Stimulated activated effector memory CD8-positive, alpha-beta T cell treated with anti-CD3 and anti-CD28 coated beads, Interleukin-12 subunit alpha, Interleukin-12 subunit beta, amount 100 ng/mL, for 72 hours (primary cell): ENCODE measurements at regions not wholly inside any gene's neighbourhood (a gene's known extent, or its start where the extent isn't known, plus 50 kb on each side); places are given as distances from the start of the nearest gene placed in this dataset.
"Not testable (repeated sequence)": the region's sequence is repeated elsewhere in the genome, so short reads cannot be mapped to it uniquely, and the experiment has no call there.

Experiments used
- ATAC-seq: fragments of 150-1000 bp; cut with Tn5 transposase; 2 replicates; pipeline ENCODE4 v1.10.0; 2021
- DNase-seq, 2 donors: peaks; one replicate each; pipeline ENCODE4 v3.0.0; 2021 to 2022; ENCODE audit warnings: low spot score in 2 of 2
- H3K27ac Mint-ChIP-seq: one replicate; pipeline ENCODE4 v1.8.0; 2022; ENCODE audit warnings: mild to moderate bottlenecking, mixed read lengths
- H3K36me3 Mint-ChIP-seq: one replicate; pipeline ENCODE4 v1.8.0; 2022; ENCODE audit warnings: mild to moderate bottlenecking, mixed read lengths
- H3K4me1 Mint-ChIP-seq: one replicate; pipeline ENCODE4 v1.8.0; 2022; ENCODE audit warnings: mixed read lengths
- H3K4me3 Mint-ChIP-seq: one replicate; pipeline ENCODE4 v1.8.0; 2022; ENCODE audit warnings: mild to moderate bottlenecking, mixed read lengths
- H3K9me3 Mint-ChIP-seq: one replicate; pipeline ENCODE4 v1.8.0; 2022; ENCODE audit warnings: mixed read lengths

GRCh38 chr6:12528136-12528535 lies 188.4 kb upstream of the PHACTR1 start:
- Mint-ChIP-seq H3K27ac (no peak overlapping the region), H3K9me3 (no peaks in the 10 kb centered on the region), H3K4me1 (no peaks in the 10 kb centered on the region), H3K36me3 (no peaks in the 10 kb centered on the region), H3K4me3 (no peak overlapping the region)
- ATAC-seq = no peak
- DNase-seq = no peak

- ATAC-seq (no peak), DNase-seq (no peak)
- Mint-ChIP-seq H3K9me3 (no peaks in the 10 kb centered on the region), H3K27ac (no peak overlapping the region), H3K36me3 (no peaks in the 10 kb centered on the region), H3K4me1 (no peaks in the 10 kb centered on the region), H3K4me3 (no peak overlapping the region)
These were observed 187.8 kb upstream of the PHACTR1 start for GRCh38 chr6:12528581-12529363.

GRCh38 chr6:12529364-12530019 lies 187.1 kb upstream of the PHACTR1 start:
- Mint-ChIP-seq H3K4me3 (no peak overlapping the region), H3K4me1 (no peaks in the 10 kb centered on the region), H3K36me3 (no peaks in the 10 kb centered on the region), H3K27ac (no peak overlapping the region), H3K9me3 (no peaks in the 10 kb centered on the region)
- DNase-seq (no peak), ATAC-seq (no peak)

GRCh38 chr6:12530345-12530744 lies 186.2 kb upstream of the PHACTR1 start:
- H3K4me1 Mint-ChIP-seq = no peaks in the 10 kb centered on the region
- H3K27ac Mint-ChIP-seq = no peak overlapping the region
- H3K36me3 Mint-ChIP-seq = no peaks in the 10 kb centered on the region
- DNase-seq (no peak), ATAC-seq (no peak)
- no peak overlapping the region for H3K4me3 Mint-ChIP-seq
- no peaks in the 10 kb centered on the region for H3K9me3 Mint-ChIP-seq

- Mint-ChIP-seq H3K9me3 (no peaks in the 10 kb centered on the region), H3K4me1 (no peaks in the 10 kb centered on the region), H3K4me3 (no peak overlapping the region), H3K27ac (no peak overlapping the region), H3K36me3 (no peaks in the 10 kb centered on the region)
- ATAC-seq (no peak), DNase-seq (no peak)
These were observed 183.0 kb upstream of the PHACTR1 start for GRCh38 chr6:12533586-12533985.

GRCh38 chr6:12534069-12534853 lies 182.3 kb upstream of the PHACTR1 start:
- Mint-ChIP-seq H3K9me3 (no peaks in the 10 kb centered on the region), H3K36me3 (no peaks in the 10 kb centered on the region), H3K4me3 (no peak overlapping the region), H3K4me1 (no peaks in the 10 kb centered on the region), H3K27ac (no peak overlapping the region)
- DNase-seq (no peak), ATAC-seq (no peak)

GRCh38 chr6:12535586-12536314 lies 180.8 kb upstream of the PHACTR1 start:
- Mint-ChIP-seq H3K36me3 (no peaks in the 10 kb centered on the region), H3K4me1 (no peaks in the 10 kb centered on the region), H3K4me3 (no peak overlapping the region), H3K9me3 (no peaks in the 10 kb centered on the region), H3K27ac (no peak overlapping the region)
- ATAC-seq = no peak
- no peak for DNase-seq

- Mint-ChIP-seq H3K4me1 (no peaks in the 10 kb centered on the region), H3K36me3 (no peaks in the 10 kb centered on the region), H3K27ac (no peak overlapping the region), H3K9me3 (peaks cover under 1% of the 10 kb centered on the region), H3K4me3 (no peak overlapping the region)
- DNase-seq (no peak), ATAC-seq (no peak)
These were observed 180.2 kb upstream of the PHACTR1 start for GRCh38 chr6:12536416-12536815.

GRCh38 chr6:12537389-12537788 lies 179.2 kb upstream of the PHACTR1 start:
- no peaks in the 10 kb centered on the region for H3K36me3 Mint-ChIP-seq
- no peak overlapping the region for H3K4me3 Mint-ChIP-seq
- H3K4me1 Mint-ChIP-seq = no peaks in the 10 kb centered on the region
- peaks cover 5% of the 10 kb centered on the region for H3K9me3 Mint-ChIP-seq
- no peak for DNase-seq
- no peak for ATAC-seq
- H3K27ac Mint-ChIP-seq = no peak overlapping the region

- ATAC-seq (no peak), DNase-seq (no peak)
- H3K4me1 Mint-ChIP-seq = no peaks in the 10 kb centered on the region
- no peak overlapping the region for H3K4me3 Mint-ChIP-seq
- H3K27ac Mint-ChIP-seq = no peak overlapping the region
- H3K36me3 Mint-ChIP-seq = no peaks in the 10 kb centered on the region
- H3K9me3 Mint-ChIP-seq = peaks cover 6% of the 10 kb centered on the region
These were observed 177.6 kb upstream of the PHACTR1 start for GRCh38 chr6:12538881-12539357.

- ATAC-seq, DNase-seq, H3K4me3 Mint-ChIP-seq, H3K4me1 Mint-ChIP-seq, H3K27ac Mint-ChIP-seq, H3K36me3 Mint-ChIP-seq, H3K9me3 Mint-ChIP-seq: not testable (repeated sequence)
These were observed 174.1 kb upstream of the PHACTR1 start for GRCh38 chr6:12542319-12543115.

GRCh38 chr6:12543953-12544352 lies 172.6 kb upstream of the PHACTR1 start:
- peaks cover 6% of the 10 kb centered on the region for H3K9me3 Mint-ChIP-seq
- H3K36me3 Mint-ChIP-seq = no peaks in the 10 kb centered on the region
- no peaks in the 10 kb centered on the region for H3K4me1 Mint-ChIP-seq
- DNase-seq = no peak
- ATAC-seq = no peak
- no peak overlapping the region for H3K4me3 Mint-ChIP-seq
- H3K27ac Mint-ChIP-seq = no peak overlapping the region

GRCh38 chr6:12544821-12545565 lies 171.6 kb upstream of the PHACTR1 start:
- ATAC-seq (no peak), DNase-seq (no peak)
- H3K4me1 Mint-ChIP-seq = no peaks in the 10 kb centered on the region
- H3K36me3 Mint-ChIP-seq = no peaks in the 10 kb centered on the region
- no peak overlapping the region for H3K27ac Mint-ChIP-seq
- H3K4me3 Mint-ChIP-seq = no peak overlapping the region
- peaks cover 6% of the 10 kb centered on the region for H3K9me3 Mint-ChIP-seq
